ENCODE measurements at regions not wholly inside any gene's neighbourhood (a gene's known extent, or its start where the extent isn't known, plus 50 kb on each side); places are given as distances from the start of the nearest gene placed in this dataset.

GRCh38 chr1:222290866-222291265 is 257.0 kb downstream of the HHIPL2 start:
- H3K9me3 ChIP-seq (ENCODE audit: control insufficient read depth in 2 of 2, low read length in 2 of 2): no peaks in the 10 kb centered on the region
- no peaks in the 10 kb centered on the region for H3K36me3 ChIP-seq (ENCODE audit: control insufficient read depth in 2 of 2, insufficient read depth in 2 of 2, low read length in 2 of 2)

GRCh38 chr1:222288053-222288452 is 259.9 kb downstream of the HHIPL2 start:
- Histone ChIP-seq H3K27me3 (ENCODE audit: control insufficient read depth in 1 of 2, insufficient read depth in 2 of 2, low read length in 2 of 2) (no peaks in the 10 kb centered on the region), H3K36me3 (ENCODE audit: control insufficient read depth in 2 of 2, insufficient read depth in 2 of 2, low read length in 2 of 2) (no peaks in the 10 kb centered on the region), H3K4me1 (ENCODE audit: control insufficient read depth, insufficient read depth, low read length) (no peaks in the 10 kb centered on the region), H3K27ac (ENCODE audit: low read length) (no peak overlapping the region), H3K9ac (ENCODE audit: low read length in 2 of 2) (no peak overlapping the region), H3K9me3 (ENCODE audit: control insufficient read depth in 2 of 2, low read length in 2 of 2) (no peaks in the 10 kb centered on the region), H3K4me3 (ENCODE audit: low read length in 2 of 2) (no peak overlapping the region)

More at GRCh38 chr1:222290866-222291265, 257.0 kb downstream of the HHIPL2 start:
- no peaks in the 10 kb centered on the region for H3K4me1 ChIP-seq (ENCODE audit: control insufficient read depth, insufficient read depth, low read length)
- no peak overlapping the region for H3K9ac ChIP-seq (ENCODE audit: low read length in 2 of 2)
- H3K27me3 ChIP-seq (ENCODE audit: control insufficient read depth in 1 of 2, insufficient read depth in 2 of 2, low read length in 2 of 2): no peaks in the 10 kb centered on the region
- H3K27ac ChIP-seq (ENCODE audit: low read length): no peak overlapping the region
- H3K4me3 ChIP-seq (ENCODE audit: low read length in 2 of 2): no peak overlapping the region

GRCh38 chr1:222286011-222286410 is 261.9 kb downstream of the HHIPL2 start:
- Histone ChIP-seq H3K4me3 (ENCODE audit: low read length in 2 of 2) (no peak overlapping the region), H3K27ac (ENCODE audit: low read length) (no peak overlapping the region), H3K4me1 (ENCODE audit: control insufficient read depth, insufficient read depth, low read length) (no peaks in the 10 kb centered on the region), H3K36me3 (ENCODE audit: control insufficient read depth in 2 of 2, insufficient read depth in 2 of 2, low read length in 2 of 2) (no peaks in the 10 kb centered on the region), H3K27me3 (ENCODE audit: control insufficient read depth in 1 of 2, insufficient read depth in 2 of 2, low read length in 2 of 2) (no peaks in the 10 kb centered on the region), H3K9ac (ENCODE audit: low read length in 2 of 2) (no peak overlapping the region), H3K9me3 (ENCODE audit: control insufficient read depth in 2 of 2, low read length in 2 of 2) (no peaks in the 10 kb centered on the region)

- H3K27ac ChIP-seq (ENCODE audit: low read length): no peak overlapping the region
- no peaks in the 10 kb centered on the region for H3K4me1 ChIP-seq (ENCODE audit: control insufficient read depth, insufficient read depth, low read length)
- H3K9ac ChIP-seq (ENCODE audit: low read length in 2 of 2): no peak overlapping the region
- no peak overlapping the region for H3K4me3 ChIP-seq (ENCODE audit: low read length in 2 of 2)
- H3K27me3 ChIP-seq (ENCODE audit: control insufficient read depth in 1 of 2, insufficient read depth in 2 of 2, low read length in 2 of 2): no peaks in the 10 kb centered on the region
- no peaks in the 10 kb centered on the region for H3K36me3 ChIP-seq (ENCODE audit: control insufficient read depth in 2 of 2, insufficient read depth in 2 of 2, low read length in 2 of 2)
- H3K9me3 ChIP-seq (ENCODE audit: control insufficient read depth in 2 of 2, low read length in 2 of 2): no peaks in the 10 kb centered on the region
These were observed 262.4 kb downstream of the HHIPL2 start for GRCh38 chr1:222285526-222285925.

- H3K9me3 ChIP-seq (ENCODE audit: control insufficient read depth in 2 of 2, low read length in 2 of 2): no peaks in the 10 kb centered on the region
- H3K9ac ChIP-seq (ENCODE audit: low read length in 2 of 2): no peak overlapping the region
- no peaks in the 10 kb centered on the region for H3K4me1 ChIP-seq (ENCODE audit: control insufficient read depth, insufficient read depth, low read length)
- H3K4me3 ChIP-seq (ENCODE audit: low read length in 2 of 2): no peak overlapping the region
- H3K27ac ChIP-seq (ENCODE audit: low read length): no peak overlapping the region
- no peaks in the 10 kb centered on the region for H3K27me3 ChIP-seq (ENCODE audit: control insufficient read depth in 1 of 2, insufficient read depth in 2 of 2, low read length in 2 of 2)
- no peaks in the 10 kb centered on the region for H3K36me3 ChIP-seq (ENCODE audit: control insufficient read depth in 2 of 2, insufficient read depth in 2 of 2, low read length in 2 of 2)
These were observed 263.4 kb downstream of the HHIPL2 start for GRCh38 chr1:222284466-222284865.

GRCh38 chr1:222283147-222283768 is 264.6 kb downstream of the HHIPL2 start:
- no peak overlapping the region for H3K4me3 ChIP-seq (ENCODE audit: low read length in 2 of 2)
- H3K27ac ChIP-seq (ENCODE audit: low read length): no peak overlapping the region
- no peaks in the 10 kb centered on the region for H3K4me1 ChIP-seq (ENCODE audit: control insufficient read depth, insufficient read depth, low read length)

GRCh38 chr1:222279591-222279990 is 268.3 kb downstream of the HHIPL2 start:
- H3K36me3 ChIP-seq (ENCODE audit: control insufficient read depth in 2 of 2, insufficient read depth in 2 of 2, low read length in 2 of 2): no peaks in the 10 kb centered on the region
- no peak overlapping the region for H3K27ac ChIP-seq (ENCODE audit: low read length)
- no peak overlapping the region for H3K9ac ChIP-seq (ENCODE audit: low read length in 2 of 2)
- H3K4me3 ChIP-seq (ENCODE audit: low read length in 2 of 2): no peak overlapping the region
- H3K9me3 ChIP-seq (ENCODE audit: control insufficient read depth in 2 of 2, low read length in 2 of 2): no peaks in the 10 kb centered on the region
- no peaks in the 10 kb centered on the region for H3K27me3 ChIP-seq (ENCODE audit: control insufficient read depth in 1 of 2, insufficient read depth in 2 of 2, low read length in 2 of 2)
- no peaks in the 10 kb centered on the region for H3K4me1 ChIP-seq (ENCODE audit: control insufficient read depth, insufficient read depth, low read length)

More at GRCh38 chr1:222283147-222283768, 264.6 kb downstream of the HHIPL2 start:
- H3K9me3 ChIP-seq (ENCODE audit: control insufficient read depth in 2 of 2, low read length in 2 of 2): no peaks in the 10 kb centered on the region
- no peak overlapping the region for H3K9ac ChIP-seq (ENCODE audit: low read length in 2 of 2)
- no peaks in the 10 kb centered on the region for H3K27me3 ChIP-seq (ENCODE audit: control insufficient read depth in 1 of 2, insufficient read depth in 2 of 2, low read length in 2 of 2)
- no peaks in the 10 kb centered on the region for H3K36me3 ChIP-seq (ENCODE audit: control insufficient read depth in 2 of 2, insufficient read depth in 2 of 2, low read length in 2 of 2)

GRCh38 chr1:222278501-222278900 is 269.4 kb downstream of the HHIPL2 start:
- no peaks in the 10 kb centered on the region for H3K4me1 ChIP-seq (ENCODE audit: control insufficient read depth, insufficient read depth, low read length)
- no peak overlapping the region for H3K4me3 ChIP-seq (ENCODE audit: low read length in 2 of 2)
- no peaks in the 10 kb centered on the region for H3K27me3 ChIP-seq (ENCODE audit: control insufficient read depth in 1 of 2, insufficient read depth in 2 of 2, low read length in 2 of 2)
- H3K36me3 ChIP-seq (ENCODE audit: control insufficient read depth in 2 of 2, insufficient read depth in 2 of 2, low read length in 2 of 2): no peaks in the 10 kb centered on the region
- no peak overlapping the region for H3K9ac ChIP-seq (ENCODE audit: low read length in 2 of 2)
- H3K27ac ChIP-seq (ENCODE audit: low read length): no peak overlapping the region
- no peaks in the 10 kb centered on the region for H3K9me3 ChIP-seq (ENCODE audit: control insufficient read depth in 2 of 2, low read length in 2 of 2)

GRCh38 chr1:222275729-222276465 is 272.0 kb downstream of the HHIPL2 start:
- Histone ChIP-seq H3K4me3 (ENCODE audit: low read length in 2 of 2) (no peak overlapping the region), H3K27ac (ENCODE audit: low read length) (no peak overlapping the region), H3K36me3 (ENCODE audit: control insufficient read depth in 2 of 2, insufficient read depth in 2 of 2, low read length in 2 of 2) (no peaks in the 10 kb centered on the region), H3K9ac (ENCODE audit: low read length in 2 of 2) (no peak overlapping the region), H3K27me3 (ENCODE audit: control insufficient read depth in 1 of 2, insufficient read depth in 2 of 2, low read length in 2 of 2) (no peaks in the 10 kb centered on the region), H3K9me3 (ENCODE audit: control insufficient read depth in 2 of 2, low read length in 2 of 2) (no peaks in the 10 kb centered on the region), H3K4me1 (ENCODE audit: control insufficient read depth, insufficient read depth, low read length) (no peaks in the 10 kb centered on the region)

GRCh38 chr1:222275001-222275728 is 272.7 kb downstream of the HHIPL2 start:
- Histone ChIP-seq H3K9me3 (ENCODE audit: control insufficient read depth in 2 of 2, low read length in 2 of 2) (no peaks in the 10 kb centered on the region), H3K4me3 (ENCODE audit: low read length in 2 of 2) (no peak overlapping the region)

More at GRCh38 chr1:222275001-222275728, 272.7 kb downstream of the HHIPL2 start:
- Histone ChIP-seq H3K27ac (ENCODE audit: low read length) (no peak overlapping the region), H3K36me3 (ENCODE audit: control insufficient read depth in 2 of 2, insufficient read depth in 2 of 2, low read length in 2 of 2) (no peaks in the 10 kb centered on the region), H3K4me1 (ENCODE audit: control insufficient read depth, insufficient read depth, low read length) (no peaks in the 10 kb centered on the region), H3K9ac (ENCODE audit: low read length in 2 of 2) (no peak overlapping the region), H3K27me3 (ENCODE audit: control insufficient read depth in 1 of 2, insufficient read depth in 2 of 2, low read length in 2 of 2) (no peaks in the 10 kb centered on the region)

Data from stomach smooth muscle (tissue), 2 donors.